Fibroblast of pulmonary artery (primary cell): ENCODE measurements at regions not wholly inside any gene's neighbourhood (a gene's known extent, or its start where the extent isn't known, plus 50 kb on each side); places are given as distances from the start of the nearest gene placed in this dataset.

Experiments
- DNase-seq: peaks from one replicate; pipeline ENCODE4 v3.0.0-alpha.2; 2010; ENCODE audit warnings: low read depth
- H3K4me3 ChIP-seq: replicated peaks from 2 replicates; pipeline ENCODE4 v1.5.1; 2011; ENCODE audit warnings: low read depth, mild to moderate bottlenecking, control low read depth, low read length, moderate library complexity
- TF ChIP-seq, protein P1 (sequence below): IDR thresholded peaks from 2 replicates; pipeline ENCODE4 v1.5.1; 2011; ENCODE audit warnings: mild to moderate bottlenecking, control low read depth, low read length, inconsistent platforms; ENCODE audit errors: missing control alignments

DNA sequence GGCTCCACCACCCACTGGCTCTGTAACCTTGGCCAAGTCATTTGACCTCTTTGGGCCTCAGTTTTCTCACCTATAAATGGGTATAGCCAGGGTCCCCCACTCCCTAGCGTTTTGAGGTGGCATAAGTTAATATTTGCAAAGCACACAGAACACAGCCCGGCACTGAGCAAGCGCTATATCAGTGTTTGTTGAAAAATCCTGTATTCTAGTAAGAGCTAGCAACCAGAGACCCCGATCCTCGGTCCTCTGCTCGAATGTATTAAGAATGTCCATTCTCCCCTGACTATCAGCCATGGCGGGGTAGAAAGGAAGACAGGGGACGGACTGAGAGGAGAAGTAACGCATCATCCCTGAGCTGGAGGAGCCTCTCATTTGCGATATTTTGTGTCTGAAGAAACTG, 131.2 kb downstream of the IRF8 start:
- H3K4me3 ChIP-seq = no peak overlapping the region
- no peak for DNase-seq
- TF ChIP-seq, protein P1, sequence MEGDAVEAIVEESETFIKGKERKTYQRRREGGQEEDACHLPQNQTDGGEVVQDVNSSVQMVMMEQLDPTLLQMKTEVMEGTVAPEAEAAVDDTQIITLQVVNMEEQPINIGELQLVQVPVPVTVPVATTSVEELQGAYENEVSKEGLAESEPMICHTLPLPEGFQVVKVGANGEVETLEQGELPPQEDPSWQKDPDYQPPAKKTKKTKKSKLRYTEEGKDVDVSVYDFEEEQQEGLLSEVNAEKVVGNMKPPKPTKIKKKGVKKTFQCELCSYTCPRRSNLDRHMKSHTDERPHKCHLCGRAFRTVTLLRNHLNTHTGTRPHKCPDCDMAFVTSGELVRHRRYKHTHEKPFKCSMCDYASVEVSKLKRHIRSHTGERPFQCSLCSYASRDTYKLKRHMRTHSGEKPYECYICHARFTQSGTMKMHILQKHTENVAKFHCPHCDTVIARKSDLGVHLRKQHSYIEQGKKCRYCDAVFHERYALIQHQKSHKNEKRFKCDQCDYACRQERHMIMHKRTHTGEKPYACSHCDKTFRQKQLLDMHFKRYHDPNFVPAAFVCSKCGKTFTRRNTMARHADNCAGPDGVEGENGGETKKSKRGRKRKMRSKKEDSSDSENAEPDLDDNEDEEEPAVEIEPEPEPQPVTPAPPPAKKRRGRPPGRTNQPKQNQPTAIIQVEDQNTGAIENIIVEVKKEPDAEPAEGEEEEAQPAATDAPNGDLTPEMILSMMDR = no peak

DNA sequence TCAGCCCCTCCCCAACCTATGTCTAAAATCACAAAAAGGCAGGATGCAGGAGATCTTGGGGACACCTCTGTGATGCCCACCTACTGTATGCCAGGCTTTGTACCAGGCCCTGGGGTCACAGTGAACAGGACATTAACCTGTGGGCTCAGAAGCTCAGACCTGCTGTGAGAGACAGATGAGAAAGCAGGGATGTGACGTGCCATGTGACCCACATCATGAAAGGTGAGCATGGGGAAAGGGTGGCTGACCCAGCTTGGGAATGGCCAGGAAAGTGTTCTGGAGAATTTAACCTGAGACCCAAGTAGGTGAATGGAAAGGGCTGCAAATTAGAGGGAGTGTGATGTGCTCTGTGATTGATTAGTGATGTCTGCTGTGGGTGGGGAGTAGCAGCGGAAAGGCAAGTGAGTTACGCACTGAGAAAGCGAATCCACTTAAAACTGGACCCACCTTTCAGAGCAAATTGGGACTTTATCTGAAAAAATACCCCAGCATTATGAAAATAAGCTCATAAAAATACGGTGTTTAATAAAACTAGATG, 132.2 kb downstream of the IRF8 start:
- TF ChIP-seq, protein P1 = no peak
- no peak for DNase-seq
- H3K4me3 ChIP-seq = no peak overlapping the region

DNA sequence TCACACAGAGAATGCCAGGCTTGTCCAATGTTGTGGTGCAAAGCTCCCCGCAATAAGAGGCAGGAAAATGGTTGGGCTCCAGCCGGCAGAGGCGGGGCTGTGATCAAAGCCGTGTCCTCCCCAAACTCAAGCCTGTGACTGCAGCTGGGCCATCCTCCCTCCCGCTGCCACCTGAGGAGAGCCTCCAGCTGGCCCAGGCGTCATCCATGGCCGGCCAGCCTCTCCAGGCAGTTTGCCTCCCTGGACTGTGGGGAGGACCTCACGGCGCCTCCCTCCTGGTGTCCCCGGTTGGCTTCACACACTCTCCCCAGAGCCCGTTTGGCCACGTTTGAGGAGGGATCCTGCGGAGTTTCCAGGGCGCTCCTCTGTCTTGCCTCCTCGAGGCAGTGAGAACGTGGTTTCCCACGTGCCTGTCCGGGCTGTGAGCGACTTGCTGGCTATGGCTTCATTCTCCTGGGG, 134.1 kb downstream of the IRF8 start:
- no peak for DNase-seq
- TF ChIP-seq, protein P1 = no peak
- H3K4me3 ChIP-seq = no peak overlapping the region

DNA sequence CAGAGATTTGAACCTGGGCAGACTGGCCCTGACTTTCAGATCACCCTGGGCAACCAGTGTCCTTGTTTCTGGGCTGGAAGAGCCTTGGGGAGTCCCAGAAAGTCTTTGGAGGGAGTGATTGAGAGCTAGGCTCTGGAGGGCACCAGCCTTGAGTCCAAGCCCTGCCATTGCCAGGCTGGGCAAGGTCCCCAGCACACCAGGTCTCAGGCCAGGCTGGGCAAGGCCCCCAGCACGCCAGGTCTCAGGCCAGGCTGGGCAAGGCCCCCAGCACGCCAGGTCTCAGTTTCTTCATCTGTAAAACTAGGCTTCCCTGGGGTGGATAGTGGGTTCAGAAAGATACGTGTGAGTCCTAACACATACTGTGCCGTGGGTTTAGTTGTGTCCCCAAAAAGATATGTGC, 135.0 kb downstream of the IRF8 start:
- H3K4me3 ChIP-seq = no peak overlapping the region
- no peak for DNase-seq
- TF ChIP-seq, protein P1 = no peak

DNA sequence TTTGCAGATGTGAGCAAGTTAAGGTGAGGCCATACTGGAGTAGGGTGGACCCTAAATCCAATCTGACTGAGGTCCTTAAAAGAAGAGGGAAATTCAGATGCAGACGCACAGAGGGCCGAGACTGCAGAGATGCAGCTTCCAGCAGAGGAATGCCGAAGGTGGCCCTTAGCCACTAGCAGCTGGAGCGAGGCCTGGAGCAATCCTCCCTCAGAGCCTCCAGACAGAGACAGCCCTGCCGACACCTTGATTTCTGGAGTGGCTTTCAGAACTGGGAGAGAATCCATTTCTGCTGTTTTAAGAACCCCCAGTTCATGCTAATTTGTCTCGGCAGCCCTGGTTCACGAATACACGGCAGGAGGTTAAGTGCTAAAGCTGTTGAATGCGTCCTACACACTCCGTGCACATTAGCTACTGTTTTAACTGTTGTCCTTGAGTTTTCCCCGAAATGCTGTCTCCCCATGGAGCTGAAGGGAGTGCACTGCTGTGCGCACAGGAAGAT, 135.5 kb downstream of the IRF8 start:
- no peak overlapping the region for H3K4me3 ChIP-seq
- DNase-seq = no peak
- TF ChIP-seq, protein P1 = no peak

DNA sequence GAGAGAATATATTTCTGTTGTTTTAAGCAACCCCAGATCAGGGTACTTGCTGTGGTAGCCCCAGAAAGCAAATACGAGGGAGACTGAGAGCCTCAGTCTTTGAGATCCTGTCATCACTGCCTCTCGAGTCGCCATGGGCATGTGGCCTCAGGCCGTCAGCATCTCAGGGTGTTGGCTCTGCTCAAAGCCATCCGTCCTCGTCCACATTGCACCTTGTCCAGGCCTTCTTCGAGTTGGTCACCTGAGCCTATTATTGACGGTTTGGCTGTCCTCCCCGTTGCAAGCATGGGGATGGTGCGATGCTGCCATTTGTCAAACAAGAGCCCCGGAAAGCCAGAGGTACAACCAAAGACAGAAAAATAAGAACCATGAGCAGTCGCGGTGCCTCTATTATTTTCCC, 136.9 kb downstream of the IRF8 start:
- TF ChIP-seq, protein P1 = no peak
- no peak for DNase-seq
- no peak overlapping the region for H3K4me3 ChIP-seq
